HEK293 (cell line): ENCODE measurements at regions not wholly inside any gene's neighbourhood (a gene's known extent, or its start where the extent isn't known, plus 50 kb on each side); places are given as distances from the start of the nearest gene placed in this dataset.

Experiments used
- CTCF ChIA-PET: fragments of 350-600 bp; formaldehyde crosslinking; extraction: SDS; loops from one replicate; lab custom pipeline; 2021; ENCODE audit warnings: antibody characterized with exemption; lab: Yijun Ruan, JAX
- POLR2A ChIA-PET: fragments of 300-600 bp; formaldehyde crosslinking; extraction: SDS; loops from one replicate; lab custom pipeline; 2020; ENCODE audit warnings: antibody characterized with exemption, inconsistent platforms; lab: Yijun Ruan, JAX
- H3K27ac ChIP-seq: fragments of 200-500 bp; sonication (Bioruptor generic); 2 replicates; pipeline ENCODE4 v1.5.1; 2014; ENCODE audit warnings: low read depth, low read length, control low read depth, inconsistent platforms; ENCODE audit errors: extremely low read depth
- H3K36me3 ChIP-seq, 2 experiments: fragments of 200-500 bp in 1 of 2; sonication (Bioruptor generic) in 1 of 2; 1 replicate in 1 of 2; 2 replicates in 1 of 2; pipeline ENCODE4 v1.5.1; 2014 to 2017; ENCODE audit warnings: inconsistent platforms in 2 of 2, low read length in 2 of 2; ENCODE audit not compliant: control insufficient read depth in 2 of 2, insufficient read depth in 1 of 2
- H3K4me1 ChIP-seq: fragments of 200-500 bp; sonication (Bioruptor generic); 2 replicates; pipeline ENCODE4 v1.5.1; 2014; ENCODE audit warnings: mild to moderate bottlenecking, low read length, inconsistent platforms; ENCODE audit not compliant: control insufficient read depth, insufficient read depth
- H3K4me3 ChIP-seq: 2 replicates; pipeline ENCODE4 v1.5.1; 2011; ENCODE audit warnings: low read depth, mild to moderate bottlenecking, control low read depth, low read length, moderate library complexity
- H3K9me3 ChIP-seq: fragments of 200-500 bp; sonication (Bioruptor generic); 2 replicates; pipeline ENCODE4 v1.5.1; 2014; ENCODE audit warnings: low read depth, low read length, inconsistent platforms; ENCODE audit not compliant: control insufficient read depth, insufficient read depth
- ATF2 ChIP-seq: fragments of 450-650 bp; formaldehyde crosslinking; IDR thresholded peaks from 2 replicates; pipeline ENCODE4 v1.5.1; 2016; ENCODE audit warnings: missing biosample characterization, missing genetic modification characterization, low read depth
- FEZF1 ChIP-seq: fragments of 450-650 bp; formaldehyde crosslinking; IDR thresholded peaks from 2 replicates; pipeline ENCODE4 v1.5.1; 2016; ENCODE audit warnings: missing biosample characterization, missing genetic modification characterization
- GFI1B ChIP-seq: fragments of 450-650 bp; formaldehyde crosslinking; IDR thresholded peaks from 2 replicates; pipeline ENCODE4 v1.5.1; 2016; ENCODE audit warnings: missing biosample characterization, missing genetic modification characterization
- HOXC10 ChIP-seq: sonication (generic); formaldehyde crosslinking; IDR thresholded peaks from 2 replicates; pipeline ENCODE4 v1.8.1; 2023; ENCODE audit warnings: mild to moderate bottlenecking, missing genetic modification reagents
- MZF1 ChIP-seq: fragments of 450-650 bp; formaldehyde crosslinking; IDR thresholded peaks from 2 replicates; pipeline ENCODE4 v1.5.1; 2017; ENCODE audit warnings: missing biosample characterization, missing genetic modification characterization, borderline replicate concordance
- WT1 ChIP-seq: fragments of 450-650 bp; formaldehyde crosslinking; IDR thresholded peaks from 2 replicates; pipeline ENCODE4 v1.5.1; 2016; ENCODE audit warnings: missing biosample characterization, missing genetic modification characterization
- ZIC2 ChIP-seq: fragments of 450-650 bp; formaldehyde crosslinking; IDR thresholded peaks from 2 replicates; pipeline ENCODE4 v1.5.1; 2016; ENCODE audit warnings: missing biosample characterization, missing genetic modification characterization
- ZNF112 ChIP-seq: fragments of 450-650 bp; formaldehyde crosslinking; IDR thresholded peaks from 2 replicates; pipeline ENCODE4 v1.5.0; 2017; ENCODE audit warnings: missing biosample characterization, missing genetic modification characterization
- ZNF132 ChIP-seq: fragments of 450-650 bp; formaldehyde crosslinking; IDR thresholded peaks from 2 replicates; pipeline ENCODE4 v1.5.1; 2017; ENCODE audit warnings: missing biosample characterization, missing genetic modification characterization, borderline replicate concordance
- ZNF174 ChIP-seq: fragments of 450-650 bp; formaldehyde crosslinking; IDR thresholded peaks from 2 replicates; pipeline ENCODE4 v1.5.0; 2017; ENCODE audit warnings: missing biosample characterization, mild to moderate bottlenecking, missing genetic modification characterization
- ZNF211 ChIP-seq: fragments of 450-650 bp; formaldehyde crosslinking; IDR thresholded peaks from 2 replicates; pipeline ENCODE4 v1.5.1; 2016; ENCODE audit warnings: low read depth, missing biosample characterization, missing genetic modification characterization
- ZNF426 ChIP-seq: fragments of 450-650 bp; formaldehyde crosslinking; IDR thresholded peaks from 2 replicates; pipeline ENCODE4 v1.5.1; 2017; ENCODE audit warnings: missing biosample characterization, missing genetic modification characterization, mild to moderate bottlenecking, inconsistent platforms, moderate library complexity
- ZNF558 ChIP-seq: fragments of 450-650 bp; formaldehyde crosslinking; IDR thresholded peaks from 2 replicates; pipeline ENCODE4 v1.5.1; 2016; ENCODE audit warnings: missing biosample characterization, missing genetic modification characterization
- ZNF560 ChIP-seq: fragments of 450-650 bp; formaldehyde crosslinking; IDR thresholded peaks from 2 replicates; pipeline ENCODE4 v1.5.1; 2017; ENCODE audit warnings: missing biosample characterization, missing genetic modification characterization, borderline replicate concordance
- ZNF639 ChIP-seq: fragments of 450-650 bp; formaldehyde crosslinking; IDR thresholded peaks from 2 replicates; pipeline ENCODE4 v1.5.1; 2016; ENCODE audit warnings: missing biosample characterization, missing genetic modification characterization
- ZNF692 ChIP-seq: fragments of 450-650 bp; formaldehyde crosslinking; IDR thresholded peaks from 2 replicates; pipeline ENCODE4 v1.5.1; 2016; ENCODE audit warnings: missing biosample characterization, missing genetic modification characterization
- ZSCAN18 ChIP-seq: fragments of 450-650 bp; formaldehyde crosslinking; IDR thresholded peaks from 2 replicates; pipeline ENCODE4 v1.5.1; 2016; ENCODE audit warnings: missing biosample characterization, missing genetic modification characterization
- TF ChIP-seq, protein P1 (sequence below): fragments of 450-650 bp; formaldehyde crosslinking; IDR thresholded peaks from 2 replicates; pipeline ENCODE4 v1.5.1; 2016; ENCODE audit warnings: missing biosample characterization, missing genetic modification characterization
- TF ChIP-seq, protein P2 (sequence below): fragments of 450-650 bp; formaldehyde crosslinking; IDR thresholded peaks from 2 replicates; pipeline ENCODE4 v1.5.1; 2016; ENCODE audit warnings: missing biosample characterization, missing genetic modification characterization

DNA sequence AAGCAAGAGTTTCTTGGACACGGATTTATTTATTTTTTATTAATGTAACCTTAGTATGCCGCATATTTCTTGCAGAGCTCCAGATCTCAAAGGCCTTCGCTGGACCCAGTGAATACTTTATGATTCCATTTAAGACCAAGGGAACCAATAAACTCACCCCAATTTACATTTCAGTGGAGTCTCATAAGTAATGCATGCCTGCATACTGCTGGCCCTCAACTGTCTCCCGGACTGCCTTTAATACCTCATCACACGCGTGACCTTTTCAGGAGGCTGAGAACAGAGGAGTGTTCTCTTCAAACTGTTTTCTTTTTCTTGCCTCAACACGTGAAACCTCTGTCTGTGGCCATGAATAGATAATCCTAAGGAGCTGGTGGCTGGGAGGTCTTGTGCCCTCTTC, 240.9 kb downstream of the STIM2 start:
- Histone ChIP-seq H3K9me3 (no peaks in the 10 kb centered on the region), H3K4me1 (no peaks in the 10 kb centered on the region), H3K36me3 (no peaks in the 10 kb centered on the region), H3K4me3 (no peak overlapping the region), H3K27ac (no peak overlapping the region)
- ChIA-PET CTCF (interaction anchor here (0.6 to 0.7 kb wide), 2 partner anchors 9 to 63 kb away, joined by 3 read pairs; no protein-coding TSS in a partner anchor), POLR2A (no interaction called here)
- TF ChIP-seq ZSCAN18 (tag by site-specific recombination) (no peak), GFI1B (tag by site-specific recombination) (no peak), FEZF1 (no peak), ZNF211 (tag by site-specific recombination) (no peak), ZNF426 (tag by site-specific recombination) (no peak), ZNF112 (no peak), ZIC2 (tag by site-specific recombination) (no peak), HOXC10 (CRISPR knock-in tag) (no peak), ZNF639 (tag by site-specific recombination) (no peak), ZNF558 (tag by site-specific recombination) (no peak), ZNF174 (tag by site-specific recombination) (no peak), ATF2 (tag by site-specific recombination) (no peak), ZNF692 (tag by site-specific recombination) (no peak), ZNF132 (tag by site-specific recombination) (no peak)
- TF ChIP-seq, protein P1, sequence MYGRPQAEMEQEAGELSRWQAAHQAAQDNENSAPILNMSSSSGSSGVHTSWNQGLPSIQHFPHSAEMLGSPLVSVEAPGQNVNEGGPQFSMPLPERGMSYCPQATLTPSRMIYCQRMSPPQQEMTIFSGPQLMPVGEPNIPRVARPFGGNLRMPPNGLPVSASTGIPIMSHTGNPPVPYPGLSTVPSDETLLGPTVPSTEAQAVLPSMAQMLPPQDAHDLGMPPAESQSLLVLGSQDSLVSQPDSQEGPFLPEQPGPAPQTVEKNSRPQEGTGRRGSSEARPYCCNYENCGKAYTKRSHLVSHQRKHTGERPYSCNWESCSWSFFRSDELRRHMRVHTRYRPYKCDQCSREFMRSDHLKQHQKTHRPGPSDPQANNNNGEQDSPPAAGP, result no peak
- TF ChIP-seq, protein P2, sequence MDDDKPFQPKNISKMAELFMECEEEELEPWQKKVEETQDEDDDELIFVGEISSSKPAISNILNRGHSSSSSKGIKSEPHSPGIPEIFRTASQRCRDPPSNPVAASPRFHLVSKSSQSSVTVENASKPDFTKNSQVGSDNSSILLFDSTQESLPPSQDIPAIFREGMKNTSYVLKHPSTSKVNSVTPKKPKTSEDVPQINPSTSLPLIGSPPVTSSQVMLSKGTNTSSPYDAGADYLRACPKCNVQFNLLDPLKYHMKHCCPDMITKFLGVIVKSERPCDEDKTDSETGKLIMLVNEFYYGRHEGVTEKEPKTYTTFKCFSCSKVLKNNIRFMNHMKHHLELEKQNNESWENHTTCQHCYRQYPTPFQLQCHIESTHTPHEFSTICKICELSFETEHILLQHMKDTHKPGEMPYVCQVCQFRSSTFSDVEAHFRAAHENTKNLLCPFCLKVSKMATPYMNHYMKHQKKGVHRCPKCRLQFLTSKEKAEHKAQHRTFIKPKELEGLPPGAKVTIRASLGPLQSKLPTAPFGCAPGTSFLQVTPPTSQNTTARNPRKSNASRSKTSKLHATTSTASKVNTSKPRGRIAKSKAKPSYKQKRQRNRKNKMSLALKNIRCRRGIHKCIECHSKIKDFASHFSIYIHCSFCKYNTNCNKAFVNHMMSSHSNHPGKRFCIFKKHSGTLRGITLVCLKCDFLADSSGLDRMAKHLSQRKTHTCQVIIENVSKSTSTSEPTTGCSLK, result no peak

- Histone ChIP-seq H3K4me1 (no peaks in the 10 kb centered on the region), H3K9me3 (no peaks in the 10 kb centered on the region), H3K36me3 (no peaks in the 10 kb centered on the region), H3K4me3 (no peak overlapping the region), H3K27ac (no peak overlapping the region)
- POLR2A ChIA-PET, result no interaction called here
- CTCF ChIA-PET, result no interaction called here
- TF ChIP-seq MZF1 (tag by site-specific recombination), result no peak
- TF ChIP-seq WT1 (tag by site-specific recombination), result no peak
- no peak for TF ChIP-seq ZNF560 (tag by site-specific recombination)
Observed at GRCh38 chr4:27111627-27112026, 251.0 kb downstream of the STIM2 start.
